Parathyroid adenoma (tissue), 2 donors: ENCODE measurements at regions not wholly inside any gene's neighbourhood (a gene's known extent, or its start where the extent isn't known, plus 50 kb on each side); places are given as distances from the start of the nearest gene placed in this dataset.

Experiments used
- H2AFZ ChIP-seq: fragments of 300-600 bp; sonication (generic); one replicate; pipeline ENCODE4 v1.7.0; 2017; ENCODE audit warnings: antibody characterized with exemption, mild to moderate bottlenecking
- H3K27ac ChIP-seq: fragments of 300-600 bp; sonication (generic); one replicate; pipeline ENCODE4 v1.7.0; 2017
- H3K27me3 ChIP-seq: fragments of 300-600 bp; sonication (generic); one replicate; pipeline ENCODE4 v1.7.0; 2017; ENCODE audit warnings: low read length; ENCODE audit not compliant: control insufficient read depth, insufficient read depth
- H3K36me3 ChIP-seq: fragments of 300-600 bp; sonication (generic); one replicate; pipeline ENCODE4 v1.7.0; 2017; ENCODE audit warnings: low read length; ENCODE audit not compliant: control insufficient read depth, insufficient read depth
- H3K4me1 ChIP-seq: fragments of 300-600 bp; sonication (generic); one replicate; pipeline ENCODE4 v1.7.0; 2017; ENCODE audit warnings: control low read depth
- H3K4me2 ChIP-seq: fragments of 300-600 bp; sonication (generic); one replicate; pipeline ENCODE4 v1.7.0; 2017; ENCODE audit warnings: low read length
- H3K4me3 ChIP-seq: fragments of 300-600 bp; sonication (generic); one replicate; pipeline ENCODE4 v1.7.0; 2017; ENCODE audit warnings: low read depth, low read length
- H3K79me2 ChIP-seq: fragments of 300-600 bp; sonication (generic); one replicate; pipeline ENCODE4 v1.7.0; 2017; ENCODE audit warnings: control low read depth
- H3K9ac ChIP-seq: fragments of 300-600 bp; sonication (generic); one replicate; pipeline ENCODE4 v1.7.0; 2017; ENCODE audit warnings: mild to moderate bottlenecking
- H3K9me3 ChIP-seq: fragments of 300-600 bp; sonication (generic); one replicate; pipeline ENCODE4 v1.7.0; 2017; ENCODE audit warnings: low read length; ENCODE audit not compliant: control insufficient read depth
- TF ChIP-seq, protein P1 (sequence below): fragments of 300-600 bp; sonication (generic); IDR thresholded peaks from one replicate; pipeline ENCODE4 v1.7.0; 2017; ENCODE audit warnings: antibody characterized with exemption, mild to moderate bottlenecking
- donor health status: primary hyperparathyroidism.

DNA sequence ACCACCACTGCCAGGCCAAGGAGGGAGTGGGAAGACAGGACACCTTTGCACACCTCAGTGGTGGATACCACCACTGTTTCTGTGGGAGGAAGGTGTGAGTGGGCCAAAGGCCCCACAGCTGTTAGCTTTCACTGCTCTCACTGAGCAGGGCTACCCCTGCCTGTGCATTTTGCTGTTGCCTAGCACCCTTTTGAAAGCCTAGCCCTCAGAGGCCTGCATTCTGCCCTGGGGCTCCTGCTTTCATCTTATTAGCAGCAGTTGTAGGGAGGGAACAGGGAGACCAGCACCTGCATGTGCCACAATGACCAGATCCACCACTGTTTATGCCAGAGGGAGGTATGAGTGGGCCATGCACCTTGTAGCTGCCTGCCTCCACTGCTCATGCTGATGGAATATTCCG, 110.9 kb upstream of the C21orf91 start:
- TF ChIP-seq, protein P1, sequence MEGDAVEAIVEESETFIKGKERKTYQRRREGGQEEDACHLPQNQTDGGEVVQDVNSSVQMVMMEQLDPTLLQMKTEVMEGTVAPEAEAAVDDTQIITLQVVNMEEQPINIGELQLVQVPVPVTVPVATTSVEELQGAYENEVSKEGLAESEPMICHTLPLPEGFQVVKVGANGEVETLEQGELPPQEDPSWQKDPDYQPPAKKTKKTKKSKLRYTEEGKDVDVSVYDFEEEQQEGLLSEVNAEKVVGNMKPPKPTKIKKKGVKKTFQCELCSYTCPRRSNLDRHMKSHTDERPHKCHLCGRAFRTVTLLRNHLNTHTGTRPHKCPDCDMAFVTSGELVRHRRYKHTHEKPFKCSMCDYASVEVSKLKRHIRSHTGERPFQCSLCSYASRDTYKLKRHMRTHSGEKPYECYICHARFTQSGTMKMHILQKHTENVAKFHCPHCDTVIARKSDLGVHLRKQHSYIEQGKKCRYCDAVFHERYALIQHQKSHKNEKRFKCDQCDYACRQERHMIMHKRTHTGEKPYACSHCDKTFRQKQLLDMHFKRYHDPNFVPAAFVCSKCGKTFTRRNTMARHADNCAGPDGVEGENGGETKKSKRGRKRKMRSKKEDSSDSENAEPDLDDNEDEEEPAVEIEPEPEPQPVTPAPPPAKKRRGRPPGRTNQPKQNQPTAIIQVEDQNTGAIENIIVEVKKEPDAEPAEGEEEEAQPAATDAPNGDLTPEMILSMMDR: no peak
- H3K36me3 ChIP-seq: no peaks in the 10 kb centered on the region
- no peak overlapping the region for H2AFZ ChIP-seq
- H3K4me3 ChIP-seq: no peak overlapping the region
- no peak overlapping the region for H3K27ac ChIP-seq
- H3K4me1 ChIP-seq: no peaks in the 10 kb centered on the region
- H3K79me2 ChIP-seq: no peaks in the 10 kb centered on the region
- H3K9me3 ChIP-seq: no peaks in the 10 kb centered on the region
- H3K4me2 ChIP-seq: no peak overlapping the region
- no peak overlapping the region for H3K9ac ChIP-seq
- H3K27me3 ChIP-seq: no peaks in the 10 kb centered on the region

DNA sequence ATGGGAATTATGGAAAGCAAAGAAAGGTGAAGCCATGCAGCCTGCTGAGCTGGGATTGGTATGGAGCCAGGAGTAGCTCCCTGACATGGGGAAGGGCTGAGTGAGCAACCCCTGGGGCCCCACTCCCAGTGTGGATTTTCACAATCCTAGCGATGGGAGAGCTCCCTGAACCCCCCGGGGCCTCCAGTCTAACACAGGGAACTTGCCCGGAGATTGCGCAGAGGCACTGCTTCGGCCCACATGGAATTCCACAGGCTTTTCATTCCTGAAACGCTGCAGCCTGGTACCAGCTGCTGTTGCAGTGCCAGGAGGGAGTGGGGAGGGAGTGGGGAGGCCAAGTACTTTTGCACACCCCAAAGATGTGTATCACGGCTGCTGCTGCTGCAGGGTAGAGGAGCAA, 110.4 kb upstream of the C21orf91 start:
- Histone ChIP-seq H2AFZ (no peak overlapping the region), H3K4me2 (no peak overlapping the region), H3K9me3 (no peaks in the 10 kb centered on the region), H3K79me2 (no peaks in the 10 kb centered on the region), H3K27ac (no peak overlapping the region), H3K27me3 (no peaks in the 10 kb centered on the region), H3K4me1 (no peaks in the 10 kb centered on the region), H3K36me3 (no peaks in the 10 kb centered on the region), H3K4me3 (no peak overlapping the region), H3K9ac (no peak overlapping the region)
- TF ChIP-seq, protein P1: no peak

DNA sequence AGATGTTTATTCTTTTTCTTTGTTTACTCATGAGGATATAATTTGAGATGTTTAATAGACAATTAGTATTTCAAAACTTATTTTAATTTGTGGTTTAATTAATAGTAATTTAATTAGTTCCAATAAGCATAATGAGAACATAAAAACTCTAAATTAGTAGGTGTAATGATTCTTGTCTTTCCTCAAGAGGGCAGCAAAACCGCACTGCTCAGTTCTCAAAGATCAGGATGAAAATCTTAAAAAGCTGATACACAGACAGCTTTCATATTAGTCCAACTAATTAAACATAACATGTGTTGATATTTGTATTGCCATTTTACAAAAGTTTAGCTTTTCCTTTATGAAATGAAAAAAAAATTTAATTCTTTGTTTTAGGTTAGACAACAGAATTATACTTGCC, 106.7 kb upstream of the C21orf91 start:
- Histone ChIP-seq H3K4me1 (no peaks in the 10 kb centered on the region), H3K4me3 (no peak overlapping the region), H3K4me2 (no peak overlapping the region), H2AFZ (no peak overlapping the region), H3K9ac (no peak overlapping the region), H3K79me2 (no peaks in the 10 kb centered on the region), H3K27ac (no peak overlapping the region), H3K36me3 (no peaks in the 10 kb centered on the region), H3K27me3 (no peaks in the 10 kb centered on the region), H3K9me3 (no peaks in the 10 kb centered on the region)
- TF ChIP-seq, protein P1: peak; percentile 19

DNA sequence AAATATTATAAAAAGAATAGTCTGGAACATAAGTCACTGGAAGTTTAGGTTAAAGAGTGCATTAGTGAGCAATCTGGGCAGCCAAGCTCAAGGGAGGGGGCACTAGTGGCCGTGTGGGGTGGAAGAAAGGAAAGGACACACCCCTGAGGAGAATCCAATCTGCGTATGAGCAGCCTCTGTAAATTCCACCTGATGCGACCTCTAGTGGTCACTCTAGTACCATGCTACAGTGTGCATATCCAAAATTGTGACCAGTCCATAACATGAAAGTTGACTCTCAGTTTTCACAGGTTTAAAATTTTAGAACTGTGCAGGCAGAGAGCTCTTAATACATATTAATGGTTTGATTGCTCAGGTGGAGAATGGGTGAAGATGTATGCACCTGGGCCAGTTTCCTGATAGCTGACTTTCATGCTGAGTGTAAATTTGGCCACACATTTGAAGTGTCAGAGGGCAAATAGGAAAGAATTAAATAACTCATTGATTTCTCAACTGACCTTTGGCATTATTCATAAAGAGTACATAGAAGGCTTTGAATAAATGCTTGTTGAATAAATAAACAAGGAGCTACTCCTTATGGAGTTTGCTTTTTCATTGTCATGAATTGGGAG, 105.9 kb upstream of the C21orf91 start:
- no peaks in the 10 kb centered on the region for H3K9me3 ChIP-seq
- H3K36me3 ChIP-seq: no peaks in the 10 kb centered on the region
- H3K4me2 ChIP-seq: no peak overlapping the region
- no peaks in the 10 kb centered on the region for H3K4me1 ChIP-seq
- no peaks in the 10 kb centered on the region for H3K27me3 ChIP-seq
- no peaks in the 10 kb centered on the region for H3K79me2 ChIP-seq
- no peak overlapping the region for H3K9ac ChIP-seq
- no peak overlapping the region for H3K27ac ChIP-seq
- H3K4me3 ChIP-seq: no peak overlapping the region
- TF ChIP-seq, protein P1: peak; percentile 53
- H2AFZ ChIP-seq: no peak overlapping the region
